Left ventricle myocardium inferior (tissue), 1 donor: ENCODE measurements at regions not wholly inside any gene's neighbourhood (a gene's known extent, or its start where the extent isn't known, plus 50 kb on each side); places are given as distances from the start of the nearest gene placed in this dataset.
"Not testable (repeated sequence)": the region's sequence is repeated elsewhere in the genome, so short reads cannot be mapped to it uniquely, and the experiment has no call there.

Source experiments
- DNase-seq: peaks from one replicate; pipeline ENCODE4 v3.0.0-alpha.2; 2020
- H3K27ac ChIP-seq: fragments of 200-600 bp; replicated peaks from 2 replicates; pipeline ENCODE4 v1.8.0; 2021
- H3K27me3 ChIP-seq: fragments of 200-600 bp; 2 replicates; pipeline ENCODE4 v1.8.0; 2021; ENCODE audit warnings: low read depth
- H3K36me3 ChIP-seq: fragments of 200-600 bp; 2 replicates; pipeline ENCODE4 v1.8.0; 2021
- H3K4me1 ChIP-seq: fragments of 200-600 bp; 2 replicates; pipeline ENCODE4 v1.8.0; 2021
- H3K4me3 ChIP-seq: fragments of 200-600 bp; 2 replicates; pipeline ENCODE4 v1.8.0; 2021; ENCODE audit warnings: mild to moderate bottlenecking, moderate library complexity
- H3K9me3 ChIP-seq: fragments of 200-600 bp; replicated peaks from 2 replicates; pipeline ENCODE4 v1.8.0; 2021
- CTCF ChIP-seq: fragments of 200-600 bp; IDR thresholded peaks from 2 replicates; pipeline ENCODE4 v1.8.0; 2021; ENCODE audit warnings: antibody characterized with exemption, mild to moderate bottlenecking, borderline replicate concordance
- intact Hi-C: fragments of 100-400 bp; cut with micrococcal nuclease; formaldehyde crosslinking; loops from one replicate; pipeline ENCODE4 v1.11.0; 2022
- donor health status: DM: no; HTN: yes; CAD: no; lungs with severe emphysema.

- no peak for DNase-seq
- no peaks in the 10 kb centered on the region for H3K36me3 ChIP-seq
- intact Hi-C loops: no loop called here
- no peaks in the 10 kb centered on the region for H3K27me3 ChIP-seq
- no peaks in the 10 kb centered on the region for H3K9me3 ChIP-seq
- H3K27ac ChIP-seq: no peak overlapping the region
- no peaks in the 10 kb centered on the region for H3K4me1 ChIP-seq
- H3K4me3 ChIP-seq: no peak overlapping the region
- TF ChIP-seq CTCF: peak; percentile 53
Observed at GRCh38 chr7:8365499-8366110, 67.8 kb upstream of the NXPH1 start.

GRCh38 chr7:8368007-8368406, 65.4 kb upstream of the NXPH1 start:
- H3K4me1 ChIP-seq, H3K36me3 ChIP-seq, H3K9me3 ChIP-seq, intact Hi-C loops, H3K4me3 ChIP-seq, DNase-seq, H3K27me3 ChIP-seq, H3K27ac ChIP-seq: not testable (repeated sequence)

GRCh38 chr7:8371742-8372141, 61.7 kb upstream of the NXPH1 start:
- peaks cover 15% of the 10 kb centered on the region for H3K27me3 ChIP-seq
- no peaks in the 10 kb centered on the region for H3K36me3 ChIP-seq
- no peak for TF ChIP-seq CTCF
- no peak overlapping the region for H3K4me3 ChIP-seq
- DNase-seq: no peak
- no peaks in the 10 kb centered on the region for H3K4me1 ChIP-seq
- intact Hi-C loops: no loop called here
- H3K27ac ChIP-seq: no peak overlapping the region
- H3K9me3 ChIP-seq: no peaks in the 10 kb centered on the region

GRCh38 chr7:8373851-8374250, 59.6 kb upstream of the NXPH1 start:
- Histone ChIP-seq H3K4me3 (no peak overlapping the region), H3K4me1 (no peaks in the 10 kb centered on the region), H3K27ac (no peak overlapping the region), H3K36me3 (no peaks in the 10 kb centered on the region), H3K9me3 (no peaks in the 10 kb centered on the region), H3K27me3 (peaks cover 23% of the 10 kb centered on the region)
- intact Hi-C loops: no loop called here
- no peak for TF ChIP-seq CTCF
- no peak for DNase-seq

- no peak for DNase-seq
- no peak for TF ChIP-seq CTCF
- Histone ChIP-seq H3K27ac (no peak overlapping the region), H3K4me1 (no peaks in the 10 kb centered on the region), H3K9me3 (no peaks in the 10 kb centered on the region), H3K4me3 (no peak overlapping the region), H3K36me3 (no peaks in the 10 kb centered on the region), H3K27me3 (peaks cover 24% of the 10 kb centered on the region)
- intact Hi-C loops: no loop called here
Observed at GRCh38 chr7:8378349-8379019, 54.9 kb upstream of the NXPH1 start.

GRCh38 chr7:8379264-8379663, 54.1 kb upstream of the NXPH1 start:
- TF ChIP-seq CTCF: no peak
- no peak for DNase-seq
- H3K27ac ChIP-seq: no peak overlapping the region
- peaks cover 17% of the 10 kb centered on the region for H3K27me3 ChIP-seq
- H3K4me1 ChIP-seq: no peaks in the 10 kb centered on the region
- intact Hi-C loops: no loop called here
- no peaks in the 10 kb centered on the region for H3K36me3 ChIP-seq
- no peaks in the 10 kb centered on the region for H3K9me3 ChIP-seq
- no peak overlapping the region for H3K4me3 ChIP-seq
